Neuronal stem cell (in vitro differentiated cells): ENCODE measurements at regions not wholly inside any gene's neighbourhood (a gene's known extent, or its start where the extent isn't known, plus 50 kb on each side); places are given as distances from the start of the nearest gene placed in this dataset.
"Not testable (repeated sequence)": the region's sequence is repeated elsewhere in the genome, so short reads cannot be mapped to it uniquely, and the experiment has no call there.

Experiments used
- DNase-seq: peaks from one replicate; pipeline ENCODE4 v3.0.0-alpha.2; 2013; ENCODE audit warnings: low spot score
- H2AFZ ChIP-seq: one replicate; pipeline ENCODE4 v1.6.1; 2013; ENCODE audit warnings: mild to moderate bottlenecking, low read length, inconsistent platforms
- H2AK5ac ChIP-seq: 2 replicates; pipeline ENCODE4 v1.6.1; 2013; ENCODE audit warnings: low read depth, mild to moderate bottlenecking, inconsistent platforms, low read length, moderate library complexity, mixed read lengths
- H2BK120ac ChIP-seq: 2 replicates; pipeline ENCODE4 v1.6.1; 2013; ENCODE audit warnings: low read depth, mild to moderate bottlenecking, inconsistent platforms, low read length, moderate library complexity, mixed read lengths
- H2BK12ac ChIP-seq: one replicate; pipeline ENCODE4 v1.6.1; 2013; ENCODE audit warnings: low read length, inconsistent platforms
- H2BK15ac ChIP-seq: 2 replicates; pipeline ENCODE4 v1.6.1; 2013; ENCODE audit warnings: mild to moderate bottlenecking, low read length, inconsistent platforms, mixed read lengths
- H2BK5ac ChIP-seq: one replicate; pipeline ENCODE4 v1.6.1; 2013; ENCODE audit warnings: inconsistent platforms, mild to moderate bottlenecking, low read length, moderate library complexity
- H3K14ac ChIP-seq: one replicate; pipeline ENCODE4 v1.6.1; 2013; ENCODE audit warnings: low read length, inconsistent platforms
- H3K18ac ChIP-seq: 2 replicates; pipeline ENCODE4 v1.6.1; 2013; ENCODE audit warnings: low read length, inconsistent platforms
- H3K23ac ChIP-seq: 2 replicates; pipeline ENCODE4 v1.6.1; 2013; ENCODE audit warnings: low read depth, mild to moderate bottlenecking, mixed read lengths, low read length, inconsistent platforms; ENCODE audit not compliant: poor library complexity
- H3K27ac ChIP-seq: replicated peaks from 3 replicates; pipeline ENCODE4 v1.5.1; 2013; ENCODE audit warnings: low read length, inconsistent platforms
- H3K27me3 ChIP-seq, 3 experiments: 2 replicates each; pipeline ENCODE4 v1.6.1; 2013; ENCODE audit warnings: low read length in 3 of 3, mild to moderate bottlenecking in 2 of 3, inconsistent platforms in 1 of 3, low read depth in 1 of 3, mixed read lengths in 1 of 3, moderate library complexity in 1 of 3; ENCODE audit not compliant: control insufficient read depth in 3 of 3, insufficient read depth in 3 of 3
- H3K36me3 ChIP-seq, 2 donors: replicated peaks in 1 of 2; 2 replicates each; pipeline ENCODE4 v1.6.1; 2013; ENCODE audit warnings: low read length in 2 of 2; ENCODE audit not compliant: control insufficient read depth in 2 of 2, insufficient read depth in 2 of 2
- H3K4ac ChIP-seq: 2 replicates; pipeline ENCODE4 v1.6.1; 2013; ENCODE audit warnings: inconsistent platforms, mild to moderate bottlenecking, low read length, moderate library complexity
- H3K4me1 ChIP-seq, 2 donors: 1 replicate in 1 of 2; 2 replicates in 1 of 2; pipeline ENCODE4 v1.6.1; 2013; ENCODE audit warnings: low read length in 2 of 2, low read depth in 1 of 2; ENCODE audit not compliant: control insufficient read depth in 2 of 2, insufficient read depth in 1 of 2
- H3K4me2 ChIP-seq: one replicate; pipeline ENCODE4 v1.6.1; 2013; ENCODE audit warnings: mild to moderate bottlenecking, low read length, inconsistent platforms; ENCODE audit not compliant: insufficient read depth, poor library complexity, severe bottlenecking
- H3K4me3 ChIP-seq, 2 donors: 2 replicates each; pipeline ENCODE4 v1.5.1; 2013; ENCODE audit warnings: low read length in 2 of 2, mild to moderate bottlenecking in 2 of 2, inconsistent platforms in 1 of 2, moderate library complexity in 1 of 2
- H3K79me1 ChIP-seq: one replicate; pipeline ENCODE4 v1.6.1; 2013; ENCODE audit warnings: low read depth, mild to moderate bottlenecking, inconsistent platforms, low read length, moderate library complexity
- H3K9ac ChIP-seq: one replicate; pipeline ENCODE4 v1.6.1; 2013; ENCODE audit warnings: mild to moderate bottlenecking, low read depth, low read length, inconsistent platforms; ENCODE audit not compliant: poor library complexity
- H3K9me3 ChIP-seq, 2 donors: replicated peaks in 1 of 2; 2 replicates each; pipeline versions ENCODE3 to v1.6.1; 2013; ENCODE audit warnings: low read length in 2 of 2, mild to moderate bottlenecking in 2 of 2, inconsistent platforms in 1 of 2, low read depth in 1 of 2, mixed read lengths in 1 of 2, moderate library complexity in 1 of 2; ENCODE audit not compliant: control insufficient read depth in 2 of 2, insufficient read depth in 1 of 2
- H4K8ac ChIP-seq: one replicate; pipeline ENCODE4 v1.6.1; 2013; ENCODE audit warnings: low read depth, mild to moderate bottlenecking, inconsistent platforms, low read length, moderate library complexity
- H4K91ac ChIP-seq: one replicate; pipeline ENCODE4 v1.6.1; 2013; ENCODE audit warnings: low read length, low read depth, mild to moderate bottlenecking, inconsistent platforms; ENCODE audit not compliant: poor library complexity
- WGBS, 2 donors: extraction: QIAGEN DNeasy Blood & Tissue Kit; methylation state at CpG; one replicate each; pipeline ENCODE4 v1.1.7; 2013; ENCODE audit warnings: missing lambda C conversion rate in 2 of 2, mixed read lengths in 1 of 2; ENCODE audit not compliant: insufficient read length in 2 of 2, insufficient replicate concordance in 1 of 2; ENCODE audit errors: extremely low coverage in 2 of 2; 5-methylcytosine and 5-hydroxymethylcytosine counted together

- H3K18ac ChIP-seq, result no peak overlapping the region
- no peaks in the 10 kb centered on the region for H3K36me3 ChIP-seq
- H3K23ac ChIP-seq, result no peak overlapping the region
- no peak overlapping the region for H4K8ac ChIP-seq
- no peak overlapping the region for H3K4me3 ChIP-seq
- H2AFZ ChIP-seq, result peak overlapping the region; percentile 9
- no peak overlapping the region for H2BK5ac ChIP-seq
- H3K79me1 ChIP-seq, result no peaks in the 10 kb centered on the region
- no peak overlapping the region for H2BK15ac ChIP-seq
- no peaks in the 10 kb centered on the region for H3K9me3 ChIP-seq
- H4K91ac ChIP-seq, result no peak overlapping the region
- no peak overlapping the region for H3K4me2 ChIP-seq
- no peak overlapping the region for H3K9ac ChIP-seq
- H2BK12ac ChIP-seq, result no peak overlapping the region
- H3K4ac ChIP-seq, result no peak overlapping the region
- no peak overlapping the region for H2AK5ac ChIP-seq
- DNase-seq, result no peak
- peak overlapping the region; percentile 49 for H3K27ac ChIP-seq
- no peak overlapping the region for H2BK120ac ChIP-seq
- no peaks in the 10 kb centered on the region for H3K27me3 ChIP-seq
- H3K4me1 ChIP-seq, result peaks cover 4 to 7% of the 10 kb centered on the region in 2 donors
- H3K14ac ChIP-seq, result no peak overlapping the region
Observed at GRCh38 chr17:71104225-71104624, 934.9 kb downstream of the KCNJ2 start.

GRCh38 chr17:71106056-71106455 lies 936.7 kb downstream of the KCNJ2 start:
- not testable (repeated sequence) for H3K18ac ChIP-seq, H3K36me3 ChIP-seq, H3K27me3 ChIP-seq, DNase-seq, H3K4me1 ChIP-seq, H2BK12ac ChIP-seq, H3K9ac ChIP-seq, H3K4me2 ChIP-seq, H2BK5ac ChIP-seq, H2BK15ac ChIP-seq, H4K91ac ChIP-seq, H2BK120ac ChIP-seq, H3K9me3 ChIP-seq, H3K4me3 ChIP-seq, H3K4ac ChIP-seq, H3K27ac ChIP-seq, H3K79me1 ChIP-seq, H4K8ac ChIP-seq, H2AFZ ChIP-seq, H3K14ac ChIP-seq, H2AK5ac ChIP-seq, H3K23ac ChIP-seq

GRCh38 chr17:71107136-71107535 lies 937.8 kb downstream of the KCNJ2 start:
- no peak overlapping the region for H2AFZ ChIP-seq

GRCh38 chr17:71109697-71110096 lies 940.4 kb downstream of the KCNJ2 start:
- Histone ChIP-seq H3K4me2 (no peak overlapping the region), H3K36me3 (no peaks in the 10 kb centered on the region), H2AFZ (no peak overlapping the region), H3K23ac (no peak overlapping the region), H2BK120ac (no peak overlapping the region), H3K4me3 (no peak overlapping the region), H3K9ac (no peak overlapping the region), H2BK5ac (no peak overlapping the region), H3K4me1 (peaks cover 10 to 11% of the 10 kb centered on the region in 2 donors), H2BK15ac (no peak overlapping the region), H3K79me1 (no peaks in the 10 kb centered on the region), H3K9me3 (no peaks in the 10 kb centered on the region), H3K14ac (no peak overlapping the region), H2BK12ac (no peak overlapping the region), H3K4ac (no peak overlapping the region), H3K27me3 (no peaks in the 10 kb centered on the region), H3K18ac (no peak overlapping the region), H4K8ac (no peak overlapping the region), H3K27ac (no peak overlapping the region), H4K91ac (no peak overlapping the region), H2AK5ac (no peak overlapping the region)
- WGBS, 2 donors, result no CpG with 5 or more reads among the region's 3 CpGs
- no peak for DNase-seq

More at GRCh38 chr17:71107136-71107535, 937.8 kb downstream of the KCNJ2 start:
- peaks cover 4 to 7% of the 10 kb centered on the region in 2 donors for H3K4me1 ChIP-seq
- H3K9me3 ChIP-seq, result no peaks in the 10 kb centered on the region
- H3K4ac ChIP-seq, result no peak overlapping the region
- H2BK12ac ChIP-seq, result no peak overlapping the region
- H3K18ac ChIP-seq, result no peak overlapping the region
- H3K27ac ChIP-seq, result no peak overlapping the region
- no peak for DNase-seq
- no peaks in the 10 kb centered on the region for H3K36me3 ChIP-seq
- H3K79me1 ChIP-seq, result no peaks in the 10 kb centered on the region
- H4K8ac ChIP-seq, result no peak overlapping the region
- no peak overlapping the region for H3K4me2 ChIP-seq
- no peak overlapping the region for H2BK120ac ChIP-seq
- H2BK15ac ChIP-seq, result no peak overlapping the region
- no peak overlapping the region for H3K23ac ChIP-seq
- H4K91ac ChIP-seq, result no peak overlapping the region
- no peak overlapping the region for H3K4me3 ChIP-seq
- H2AK5ac ChIP-seq, result no peak overlapping the region
- no CpG with 5 or more reads among the region's 1 CpG for WGBS, 2 donors
- H3K9ac ChIP-seq, result no peak overlapping the region
- no peak overlapping the region for H2BK5ac ChIP-seq
- H3K27me3 ChIP-seq, result no peaks in the 10 kb centered on the region
- no peak overlapping the region for H3K14ac ChIP-seq
